ENCODE measurements at regions not wholly inside any gene's neighbourhood (a gene's known extent, or its start where the extent isn't known, plus 50 kb on each side); places are given as distances from the start of the nearest gene placed in this dataset.

GRCh38 chr2:83176539-83176938, 1282.5 kb downstream of the SUCLG1 start:
- TF ChIP-seq CTCF (IDR thresholded peaks at IDR 0.05; ENCODE audit: insufficient read depth, low read length, poor library complexity, severe bottlenecking) (no peak), EZH2phosphoT487 (conservative IDR thresholded peaks at IDR 0.05; ENCODE audit: low read length) (no peak)

Measured in SU-DHL-6 (cell line).